GM19025 (cell line): ENCODE measurements at regions not wholly inside any gene's neighbourhood (a gene's known extent, or its start where the extent isn't known, plus 50 kb on each side); places are given as distances from the start of the nearest gene placed in this dataset.

Experiments
- ATAC-seq: cut with Tn5 transposase; IDR thresholded peaks from one replicate; pipeline ENCODE4 v1.9.1; 2021; ENCODE audit warnings: mild to moderate bottlenecking, low read depth, moderate library complexity; ENCODE audit not compliant: unreplicated experiment

DNA sequence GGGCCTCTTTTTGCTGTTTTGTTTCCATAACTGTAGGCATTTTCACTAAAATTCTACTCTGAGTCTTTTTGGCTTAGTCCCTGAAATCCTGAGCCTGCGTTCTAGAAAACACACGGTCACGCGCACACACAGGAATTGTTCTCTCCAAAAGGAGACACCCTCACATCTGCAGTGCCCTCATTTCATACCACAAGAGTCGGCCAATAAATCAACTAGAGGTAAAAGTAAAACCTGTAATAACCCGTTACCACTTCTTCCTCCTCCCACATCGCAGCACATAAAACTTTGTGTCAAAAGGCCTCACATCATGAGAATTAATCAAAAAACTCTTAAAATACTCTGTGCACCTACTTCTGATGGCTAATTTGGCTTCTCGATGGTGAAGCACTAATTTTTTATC lies 133.3 kb upstream of the MGMT start:
- ATAC-seq: no peak

DNA sequence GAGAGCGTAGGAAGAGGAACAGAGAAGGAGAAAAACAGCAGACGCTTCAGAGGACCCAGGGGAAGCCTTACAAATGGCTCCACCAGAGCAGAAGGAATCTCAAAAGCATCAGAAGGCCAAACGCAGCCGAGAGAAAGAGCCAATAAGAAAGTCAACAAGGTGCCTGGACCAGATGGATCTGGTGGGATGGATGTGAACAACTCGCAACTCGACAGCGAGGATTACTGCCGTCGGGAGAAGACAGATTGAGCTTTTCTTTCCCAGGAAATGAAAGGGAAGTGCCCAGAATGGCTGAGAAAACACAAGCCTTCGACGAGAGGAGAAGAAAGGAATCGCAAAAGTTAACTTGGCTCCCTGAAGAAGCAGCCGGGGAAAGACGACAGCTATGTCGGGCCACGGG lies 132.8 kb upstream of the MGMT start:
- ATAC-seq: no peak

DNA sequence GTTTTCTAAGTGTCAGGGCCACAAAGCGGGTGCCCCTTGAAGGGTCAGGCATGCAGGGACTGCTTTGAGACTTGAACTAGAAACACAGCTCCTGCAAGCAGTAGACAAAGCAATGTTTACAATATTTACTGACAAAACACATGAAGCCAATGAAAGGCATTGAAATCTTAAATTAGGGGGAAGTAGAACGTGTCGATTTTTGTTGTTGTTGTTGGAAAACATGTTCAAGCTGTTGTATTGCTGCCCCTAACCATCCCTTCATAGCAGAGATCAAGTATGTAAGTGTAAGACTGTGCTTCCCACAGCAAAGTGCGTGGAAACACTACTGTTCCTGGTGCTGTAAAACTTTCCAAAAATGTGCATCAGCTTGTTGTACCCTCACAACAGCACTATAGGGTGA lies 131.6 kb upstream of the MGMT start:
- no peak for ATAC-seq

DNA sequence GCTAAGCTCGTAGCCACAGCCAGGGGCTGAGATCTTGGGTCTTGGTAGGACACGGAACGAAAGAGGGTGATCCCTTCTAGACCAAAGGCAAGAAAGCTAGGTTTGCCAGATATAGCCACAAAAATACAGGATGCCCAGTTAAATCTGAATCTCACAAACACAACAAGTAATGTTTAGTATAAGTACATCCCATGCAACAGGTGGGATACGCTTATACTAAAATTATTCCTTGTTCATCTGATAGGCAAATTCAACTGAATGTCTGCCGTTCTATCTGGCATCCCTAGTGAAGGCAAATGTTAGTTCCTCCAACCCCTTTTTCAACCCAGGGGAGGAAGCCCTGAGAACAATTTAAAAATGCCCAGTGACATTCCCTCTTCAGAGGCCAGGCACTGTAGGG lies 131.1 kb upstream of the MGMT start:
- ATAC-seq: no peak

DNA sequence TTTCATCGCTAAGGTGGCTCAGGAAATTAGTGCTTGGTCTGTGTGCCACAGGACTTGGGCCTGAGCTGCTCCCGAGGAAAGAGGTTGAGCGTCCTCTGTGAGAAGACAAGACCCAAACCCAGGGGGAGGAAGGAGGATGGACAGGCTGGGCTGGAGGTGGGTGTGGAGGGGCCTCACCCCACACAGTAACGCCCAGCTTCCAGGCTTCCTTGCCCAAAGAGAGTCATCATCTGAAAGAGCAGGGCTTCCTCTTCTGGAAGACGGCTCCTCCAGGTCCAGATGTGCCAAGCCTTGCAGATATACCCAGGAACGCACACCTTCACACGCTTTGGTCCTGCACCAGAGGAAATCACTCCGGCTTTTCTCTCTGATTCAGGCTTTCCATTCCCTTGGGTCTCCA lies 127.8 kb upstream of the MGMT start:
- no peak for ATAC-seq

DNA sequence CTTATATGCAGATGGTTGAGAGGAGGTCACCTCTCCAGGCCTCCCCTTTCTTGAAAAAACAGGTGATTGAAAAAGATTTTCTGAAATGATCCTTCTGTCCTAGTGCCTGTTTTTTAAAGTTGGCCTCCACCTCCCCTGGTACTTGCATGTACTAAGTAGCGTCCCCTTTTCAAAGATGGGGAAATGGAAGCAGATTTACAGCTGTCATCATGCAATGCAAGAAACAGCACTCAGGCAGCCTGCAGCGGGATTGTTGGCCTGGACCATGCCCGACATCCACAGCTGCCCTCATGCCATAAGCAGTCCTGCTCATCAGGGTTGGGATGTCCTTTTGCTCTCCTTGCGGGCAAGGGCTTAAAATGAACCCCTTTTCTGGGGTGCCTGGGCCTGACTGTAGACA lies 127.2 kb upstream of the MGMT start:
- ATAC-seq: no peak

DNA sequence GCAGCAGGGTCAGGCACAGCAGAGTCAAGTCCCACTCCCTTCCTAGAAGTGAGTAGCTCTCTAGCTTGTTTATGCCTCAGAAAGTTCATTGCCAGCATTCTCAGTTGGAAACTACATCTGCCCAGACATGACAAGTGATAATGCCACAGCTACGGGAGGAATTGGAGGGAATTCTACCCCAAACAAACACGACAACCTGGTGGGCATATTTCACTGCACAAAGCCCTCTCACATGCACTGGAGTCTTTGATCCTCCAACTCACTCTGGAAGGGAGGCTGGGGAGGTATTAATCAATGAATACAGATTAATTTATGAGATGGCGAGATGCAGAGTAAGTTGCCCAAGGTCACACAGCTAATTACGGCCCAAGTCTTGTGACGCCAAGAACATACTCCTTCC lies 126.0 kb upstream of the MGMT start:
- no peak for ATAC-seq

DNA sequence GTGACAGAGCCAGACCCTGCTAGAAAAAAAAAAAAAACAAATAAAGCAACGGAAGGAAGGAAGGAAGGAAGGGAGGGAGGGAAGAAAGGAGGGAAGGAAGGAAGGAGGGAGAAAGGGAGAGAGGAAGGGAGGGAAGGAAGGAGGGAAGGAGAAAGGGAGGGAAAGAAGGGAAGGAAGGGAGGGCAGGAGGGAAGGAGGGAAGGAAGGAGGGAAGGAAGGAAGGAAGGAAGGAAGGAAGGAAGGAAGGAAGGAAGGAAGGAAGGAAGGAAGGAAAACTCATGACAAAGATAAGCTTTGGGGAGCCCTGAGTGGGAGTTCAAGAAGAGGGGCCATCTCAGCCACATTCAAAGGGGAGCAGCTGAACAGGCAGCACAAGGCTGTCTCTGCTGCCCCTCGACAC lies 124.7 kb upstream of the MGMT start:
- no peak for ATAC-seq

DNA sequence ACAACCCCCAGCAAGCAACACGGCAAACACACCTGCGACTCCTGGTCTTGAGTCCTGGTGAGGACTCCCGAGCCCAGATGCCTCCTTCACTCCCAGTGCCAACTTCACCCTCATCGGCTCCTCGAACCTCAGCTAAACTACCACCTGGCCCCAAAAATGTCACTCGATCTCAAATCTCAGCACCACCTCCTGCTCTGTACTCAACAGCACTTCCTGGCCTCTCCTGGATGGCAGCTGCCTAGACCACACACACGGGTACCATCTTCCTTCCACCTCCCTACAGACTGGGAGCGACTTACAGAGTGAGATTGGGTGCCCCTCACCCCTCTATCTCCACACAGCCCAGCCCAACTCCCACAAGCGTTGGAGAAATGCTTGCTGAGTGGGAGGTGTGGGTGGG lies 123.9 kb upstream of the MGMT start:
- ATAC-seq: no peak

DNA sequence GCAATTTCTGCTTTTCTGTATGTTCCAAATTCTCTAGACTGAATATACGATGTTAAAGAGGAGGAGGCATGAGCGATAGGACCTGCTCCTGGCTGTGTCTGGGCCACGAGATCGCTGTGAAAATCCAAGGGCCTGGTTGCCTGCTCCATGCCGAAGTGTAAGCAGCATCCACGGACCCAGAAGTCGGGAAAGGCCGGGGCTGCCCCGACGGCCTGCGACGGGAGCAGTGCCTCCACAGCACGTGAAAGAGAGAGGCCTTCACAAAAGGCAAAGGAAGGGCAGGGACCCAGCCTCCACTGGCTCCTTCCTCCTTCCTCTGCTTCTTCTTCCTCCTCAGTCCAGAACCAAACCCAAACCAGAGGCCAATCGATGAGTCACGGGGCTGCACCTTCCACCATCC lies 122.9 kb upstream of the MGMT start:
- no peak for ATAC-seq

DNA sequence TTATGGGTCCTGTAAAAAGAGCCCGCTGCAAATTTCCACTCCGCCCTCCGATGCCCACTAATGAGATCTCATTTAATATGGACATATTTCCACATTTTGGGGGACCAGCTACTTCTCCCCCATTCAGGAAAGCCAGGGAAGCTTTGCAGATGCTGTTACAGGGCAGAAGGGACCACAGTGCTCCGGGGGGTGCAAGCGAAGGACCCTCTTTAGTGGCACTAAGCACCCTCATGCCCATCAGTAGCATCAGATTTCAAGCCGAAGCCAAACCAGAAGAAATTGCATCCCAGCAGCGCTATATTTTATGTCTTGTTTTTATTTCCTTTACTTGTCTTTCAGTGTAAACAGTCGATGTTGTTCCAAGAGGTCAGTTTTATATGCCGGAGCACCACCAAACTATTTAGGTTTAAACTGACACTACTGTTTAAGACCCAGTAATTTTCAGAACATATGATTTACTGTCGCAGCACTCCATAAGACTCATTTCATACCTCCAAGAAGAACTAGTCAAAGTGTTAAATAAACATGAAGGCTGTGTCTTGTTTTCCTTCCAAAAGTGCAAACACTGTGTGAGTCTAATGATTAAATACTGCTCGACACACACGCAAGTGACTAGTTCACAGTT lies 122.2 kb upstream of the MGMT start:
- no peak for ATAC-seq

DNA sequence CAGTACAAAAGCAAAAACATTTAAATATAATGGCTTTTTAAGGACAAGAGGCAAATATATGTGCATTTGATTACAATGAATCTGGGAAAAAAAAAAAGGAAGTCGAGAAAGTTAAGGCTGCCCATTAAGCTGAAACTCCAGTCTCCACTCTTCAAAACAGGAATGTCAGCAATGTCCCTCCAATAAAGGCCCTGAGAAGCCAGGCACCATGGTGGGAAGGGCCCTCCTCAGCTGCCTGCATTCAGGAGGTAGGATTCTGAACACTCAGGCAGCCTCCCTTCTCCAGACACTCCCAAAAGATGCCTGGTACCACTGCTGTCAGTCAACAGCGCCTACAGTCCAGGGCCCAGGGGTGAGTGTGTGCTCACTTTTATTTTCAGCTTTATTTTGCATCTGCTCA lies 121.3 kb upstream of the MGMT start:
- ATAC-seq: no peak

DNA sequence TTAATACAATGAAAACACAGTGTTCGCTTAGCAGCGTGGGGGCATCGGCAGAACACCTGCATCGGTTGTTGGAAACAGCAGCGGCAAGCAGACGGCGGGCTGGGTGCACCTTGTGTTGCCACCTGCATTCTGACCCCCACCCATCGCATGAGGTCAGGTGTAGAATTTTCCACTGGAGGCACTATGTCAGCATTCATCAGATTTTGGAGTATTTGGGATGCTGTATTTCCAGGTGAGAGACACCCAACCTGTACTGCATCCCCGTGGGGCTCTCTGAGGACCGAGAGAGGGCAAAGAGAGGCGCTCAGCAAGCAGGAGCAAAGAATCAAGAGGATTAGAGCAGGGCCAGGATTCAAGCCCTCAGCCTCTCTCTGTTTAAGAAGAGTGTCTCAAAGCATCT lies 116.4 kb upstream of the MGMT start:
- ATAC-seq: no peak

DNA sequence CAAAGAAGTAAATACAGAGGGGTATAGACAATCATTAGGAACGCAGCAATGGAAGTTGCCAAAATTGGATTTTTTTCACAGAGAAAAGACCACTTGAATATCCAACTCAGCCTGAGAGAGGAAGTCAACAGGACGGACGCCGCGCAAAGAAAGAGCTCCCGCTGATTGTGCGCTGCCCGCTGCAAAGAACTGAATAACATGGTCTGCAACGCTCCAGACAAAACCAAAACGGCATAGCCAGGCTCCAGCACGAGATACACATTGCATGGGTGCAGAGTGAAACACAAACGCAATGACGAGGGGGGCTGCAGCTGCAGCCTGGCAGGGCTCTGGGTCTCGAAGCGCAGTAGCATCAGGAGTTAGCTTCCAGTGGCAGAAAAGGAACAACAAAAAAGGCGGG lies 113.9 kb upstream of the MGMT start:
- no peak for ATAC-seq

DNA sequence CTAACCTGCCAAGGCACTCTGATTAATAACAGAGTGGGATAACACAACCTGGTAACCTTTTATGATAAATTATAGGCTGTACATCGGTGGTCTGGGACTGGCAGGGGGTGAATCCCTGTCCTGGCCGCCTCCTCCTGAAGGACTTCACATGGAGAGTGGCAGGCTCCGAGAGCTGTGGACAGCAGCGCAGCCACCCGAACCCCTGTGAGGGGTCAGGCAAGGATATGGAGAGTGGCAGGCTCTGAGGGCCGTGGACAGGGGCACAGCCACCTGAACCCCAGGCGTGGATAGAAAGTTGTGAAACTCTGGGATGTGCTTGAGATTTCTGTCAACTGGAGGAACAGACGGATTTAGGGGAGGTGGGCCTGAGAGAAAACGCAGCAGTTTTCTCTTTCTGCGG lies 107.0 kb upstream of the MGMT start:
- ATAC-seq: no peak

DNA sequence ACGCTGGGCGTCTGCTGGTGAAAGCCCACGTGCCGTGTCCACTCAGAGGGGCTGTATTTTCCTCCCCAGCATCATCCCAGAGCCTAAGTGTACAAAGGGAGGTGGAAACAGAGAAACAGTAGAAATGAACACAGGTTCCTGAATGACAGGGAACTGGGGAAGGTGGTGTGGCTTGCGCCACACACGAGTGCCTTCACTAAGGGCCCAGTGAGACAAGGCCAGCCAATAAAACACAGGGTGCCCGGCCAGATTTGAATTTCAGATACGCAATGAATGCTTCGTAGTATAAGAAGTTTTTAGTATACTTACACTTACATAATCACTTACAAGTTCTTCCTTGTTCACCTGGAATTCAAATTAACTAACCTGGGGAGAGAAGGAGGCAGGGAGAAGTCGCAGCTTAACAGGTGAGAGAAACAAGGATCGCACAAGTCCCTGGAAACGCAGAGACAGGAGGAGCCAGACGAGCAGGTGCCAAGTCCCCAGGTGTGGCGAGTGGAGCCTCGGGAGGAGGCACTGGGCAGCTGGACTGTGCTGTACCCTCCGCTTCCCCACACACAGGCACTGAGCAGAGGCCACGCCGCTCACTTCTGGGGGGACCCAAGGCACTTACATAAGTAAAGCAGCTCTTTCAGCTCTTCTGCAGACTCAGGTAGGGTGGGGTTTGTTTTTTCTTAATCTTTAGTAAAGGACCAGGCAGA lies 105.2 kb upstream of the MGMT start:
- ATAC-seq: no peak

DNA sequence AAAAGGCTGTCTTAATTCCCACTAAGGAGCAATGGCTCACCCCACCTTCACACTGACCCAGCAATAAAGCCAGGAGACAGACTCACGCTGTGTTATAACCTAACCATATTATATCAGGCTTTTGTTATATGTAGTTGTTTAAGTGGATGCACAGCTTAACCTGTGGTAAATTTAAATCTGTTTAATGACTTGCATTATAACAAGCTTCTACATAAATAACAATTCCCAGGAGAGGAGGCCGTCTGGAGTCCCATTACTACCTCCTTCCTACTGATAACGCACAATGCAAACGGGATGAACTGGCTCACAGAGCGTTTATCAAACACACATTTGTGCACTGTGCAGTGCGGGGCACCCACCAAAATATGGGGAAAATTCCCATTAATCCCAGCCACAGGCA lies 102.1 kb upstream of the MGMT start:
- ATAC-seq: no peak

DNA sequence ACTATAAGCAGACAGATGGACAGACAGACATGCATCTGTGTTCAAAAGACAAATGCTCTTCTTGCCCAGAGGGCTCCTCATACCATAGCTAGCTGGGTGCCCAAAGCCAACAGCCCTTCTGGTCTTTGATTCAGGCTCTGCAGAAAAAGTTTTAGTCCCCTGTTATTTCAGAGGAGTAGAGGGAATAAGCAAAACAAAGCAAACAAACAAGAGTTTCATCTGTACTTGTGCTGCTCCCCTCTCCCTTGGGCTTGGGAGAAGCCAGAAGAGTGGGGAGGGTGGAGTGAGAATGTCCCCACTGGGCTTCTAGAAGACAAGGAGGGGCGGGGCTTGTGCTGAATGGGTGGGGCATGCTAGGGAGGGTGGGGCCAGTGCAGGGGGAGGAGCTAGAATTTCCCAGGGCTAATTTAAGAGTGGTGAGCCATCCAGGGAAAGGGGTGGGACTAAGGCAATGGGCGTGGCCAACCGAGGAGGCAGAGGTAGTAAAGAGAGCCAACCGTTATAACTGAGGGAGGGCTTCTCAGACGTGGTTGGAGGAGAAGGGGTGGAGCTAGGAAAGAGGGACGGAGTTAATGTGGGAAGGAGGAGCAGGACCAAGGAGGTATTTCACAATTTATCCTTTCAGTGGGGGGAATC lies 101.2 kb upstream of the MGMT start:
- no peak for ATAC-seq

DNA sequence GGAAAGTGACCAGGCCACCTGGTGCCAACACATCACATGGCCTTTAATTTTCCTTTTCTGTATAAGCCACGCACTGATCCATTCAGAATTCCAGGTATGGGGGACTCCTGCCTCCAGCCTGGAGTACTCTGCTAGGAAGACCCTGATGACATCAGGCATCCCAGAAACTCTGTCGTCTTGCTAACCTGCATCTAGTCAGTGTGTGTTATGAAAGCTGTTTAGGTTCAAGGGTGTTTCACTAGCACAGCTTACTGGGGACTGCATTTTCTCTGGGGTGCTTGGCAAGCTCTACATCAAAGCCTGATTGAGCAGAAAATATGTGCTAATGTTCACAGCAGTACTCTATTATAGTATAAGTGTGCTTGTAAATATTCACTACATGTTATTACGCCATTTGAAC lies 100.6 kb upstream of the MGMT start:
- no peak for ATAC-seq

DNA sequence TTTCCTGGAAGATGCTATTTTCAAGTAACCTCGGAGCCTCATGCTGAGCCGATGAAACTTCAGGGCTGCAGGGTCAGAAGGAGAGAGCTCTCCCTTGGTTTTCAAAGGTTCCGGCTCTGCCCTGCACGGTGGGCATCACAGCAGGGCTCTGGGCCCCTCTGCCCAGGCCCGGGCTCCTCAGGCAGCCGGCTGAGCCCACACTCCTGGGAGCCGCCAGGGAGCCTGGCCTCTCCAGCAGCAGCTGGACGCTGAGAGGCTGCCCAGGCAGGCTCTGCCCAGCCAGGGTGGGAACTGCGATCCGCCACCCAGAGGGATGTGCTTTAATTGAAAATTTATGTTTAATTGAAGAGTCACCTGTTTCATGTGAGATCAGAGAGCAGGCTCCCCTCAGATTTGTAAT lies 97.5 kb upstream of the MGMT start:
- ATAC-seq: no peak

DNA sequence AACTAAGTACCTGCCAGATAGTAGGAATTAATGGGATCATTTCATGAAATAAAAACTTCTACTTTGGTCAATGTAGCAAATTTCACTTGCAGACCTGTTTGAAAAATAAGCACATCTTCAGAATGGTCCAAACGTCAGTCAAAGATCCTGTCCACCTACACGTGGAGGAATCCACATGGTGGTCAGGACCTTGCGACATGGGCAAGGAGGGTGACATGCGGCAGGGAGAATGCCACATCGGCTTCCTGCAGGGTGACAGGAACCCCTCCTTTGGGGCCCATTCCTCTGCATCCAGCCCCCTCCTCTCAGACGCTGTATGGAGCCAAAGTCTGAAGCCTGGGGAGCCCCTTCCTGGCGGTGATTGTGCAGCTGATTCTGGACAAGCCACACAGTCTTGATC lies 95.5 kb upstream of the MGMT start:
- no peak for ATAC-seq

DNA sequence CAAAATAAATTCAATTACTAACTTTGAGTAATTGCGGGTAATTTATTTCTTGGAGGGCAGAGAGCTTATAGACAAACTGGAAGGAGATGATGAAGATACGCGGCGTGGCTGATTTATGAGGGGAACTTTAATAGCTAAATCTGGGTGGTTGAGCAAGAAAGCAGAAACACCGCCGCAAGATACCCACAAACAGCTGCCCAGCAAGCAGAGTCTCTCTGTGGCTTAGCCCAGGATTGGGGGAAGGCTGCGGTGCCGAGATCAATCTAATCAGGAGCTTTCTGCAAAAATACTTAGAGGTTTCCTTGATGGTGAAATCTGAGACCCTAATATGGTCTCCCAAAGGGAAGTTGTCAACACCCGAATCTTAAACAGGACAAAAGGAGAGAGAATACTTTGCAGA lies 94.9 kb upstream of the MGMT start:
- no peak for ATAC-seq
